GM21576 (cell line): ENCODE measurements at regions not wholly inside any gene's neighbourhood (a gene's known extent, or its start where the extent isn't known, plus 50 kb on each side); places are given as distances from the start of the nearest gene placed in this dataset.
"Not testable (repeated sequence)": the region's sequence is repeated elsewhere in the genome, so short reads cannot be mapped to it uniquely, and the experiment has no call there.

ENCODE experiments used
- ATAC-seq: cut with Tn5 transposase; IDR thresholded peaks from one replicate; pipeline ENCODE4 v1.9.1; 2021; ENCODE audit warnings: mild to moderate bottlenecking, moderate library complexity; ENCODE audit not compliant: unreplicated experiment

DNA sequence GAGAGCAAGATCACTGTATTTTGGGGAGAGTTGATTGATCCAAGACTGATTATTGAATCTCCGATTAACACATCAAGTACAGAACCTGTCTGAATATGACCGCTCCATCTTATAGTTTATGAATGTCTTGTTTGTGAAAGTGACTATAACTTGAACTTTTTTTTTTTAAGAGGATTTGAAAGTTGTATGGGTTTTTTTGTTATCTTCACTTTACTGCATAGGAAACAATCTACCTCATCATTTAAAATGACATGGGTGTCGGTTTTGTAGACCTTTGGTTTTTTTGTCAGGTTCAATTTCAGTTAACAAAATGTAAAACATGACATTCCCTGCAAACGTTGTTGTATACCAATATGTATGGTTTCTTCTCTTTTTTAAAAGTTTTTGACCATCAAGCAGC is 103.0 kb upstream of the NUDT6 start:
- no peak for ATAC-seq

DNA sequence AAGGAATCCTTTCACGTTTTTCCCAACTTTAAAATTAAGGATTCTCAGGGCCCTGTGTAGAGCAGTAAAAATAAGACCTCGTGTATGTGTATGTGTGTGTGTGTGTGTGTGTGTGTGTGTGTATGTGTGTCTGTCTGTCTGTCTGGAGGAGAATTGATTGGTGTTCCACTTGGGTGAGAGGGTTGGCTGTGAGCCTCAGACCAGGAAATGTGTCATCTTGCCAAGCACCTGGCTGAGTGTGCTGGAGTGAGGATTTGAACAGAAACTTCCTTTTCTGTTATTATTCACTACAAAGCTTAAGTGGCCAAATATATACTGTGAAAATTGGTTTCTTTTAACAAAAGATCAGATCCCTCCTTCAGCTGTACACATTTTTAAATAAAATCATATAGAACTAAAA is 103.6 kb upstream of the NUDT6 start:
- ATAC-seq = not testable (repeated sequence)

GRCh38 chr4:123031664-123032063 is 109.3 kb upstream of the NUDT6 start:
- no peak for ATAC-seq

DNA sequence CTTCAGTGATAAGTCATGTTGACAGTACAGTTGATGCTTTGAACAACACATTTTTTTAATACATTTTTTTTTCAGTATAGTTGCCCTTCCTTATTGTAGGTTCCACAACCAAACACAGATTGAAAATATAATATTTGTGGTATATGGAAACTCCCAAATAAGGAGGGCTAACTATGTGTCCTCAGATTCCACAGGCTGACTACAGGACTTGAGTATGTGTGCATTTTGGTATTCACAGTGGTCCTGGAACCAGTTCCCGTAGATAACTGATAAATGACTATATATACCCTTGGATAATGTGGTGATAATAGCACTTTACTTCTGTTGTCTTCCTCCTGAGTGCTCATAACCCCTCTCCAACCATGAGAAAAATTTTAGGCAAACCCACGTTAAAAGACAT is 111.6 kb upstream of the NUDT6 start:
- ATAC-seq = no peak

- no peak for ATAC-seq
Measured at GRCh38 chr4:123035239-123035638, 112.8 kb upstream of the NUDT6 start.

DNA sequence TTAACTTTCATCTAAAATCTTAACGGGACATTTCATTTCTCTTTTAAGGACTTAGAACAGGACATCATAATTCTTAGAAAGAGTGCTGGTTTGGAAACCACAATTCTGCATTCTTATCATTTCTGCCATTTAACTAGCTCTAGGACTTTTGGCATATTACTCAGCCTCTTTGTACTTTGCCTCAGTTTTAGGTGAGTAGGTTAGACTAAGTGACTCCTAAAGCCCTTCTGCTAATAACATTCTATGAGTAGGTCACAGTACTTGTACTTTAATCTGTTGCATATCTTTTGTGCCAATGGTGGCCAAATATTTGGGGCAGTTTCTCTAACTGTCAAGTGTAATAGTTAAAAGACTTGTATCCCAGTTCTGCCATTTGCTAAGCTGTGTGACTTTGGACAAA is 115.4 kb upstream of the NUDT6 start:
- no peak for ATAC-seq

GRCh38 chr4:123042095-123042494 is 119.7 kb upstream of the NUDT6 start:
- no peak for ATAC-seq

- no peak for ATAC-seq
Measured at GRCh38 chr4:123043013-123043412, 120.6 kb upstream of the NUDT6 start.

DNA sequence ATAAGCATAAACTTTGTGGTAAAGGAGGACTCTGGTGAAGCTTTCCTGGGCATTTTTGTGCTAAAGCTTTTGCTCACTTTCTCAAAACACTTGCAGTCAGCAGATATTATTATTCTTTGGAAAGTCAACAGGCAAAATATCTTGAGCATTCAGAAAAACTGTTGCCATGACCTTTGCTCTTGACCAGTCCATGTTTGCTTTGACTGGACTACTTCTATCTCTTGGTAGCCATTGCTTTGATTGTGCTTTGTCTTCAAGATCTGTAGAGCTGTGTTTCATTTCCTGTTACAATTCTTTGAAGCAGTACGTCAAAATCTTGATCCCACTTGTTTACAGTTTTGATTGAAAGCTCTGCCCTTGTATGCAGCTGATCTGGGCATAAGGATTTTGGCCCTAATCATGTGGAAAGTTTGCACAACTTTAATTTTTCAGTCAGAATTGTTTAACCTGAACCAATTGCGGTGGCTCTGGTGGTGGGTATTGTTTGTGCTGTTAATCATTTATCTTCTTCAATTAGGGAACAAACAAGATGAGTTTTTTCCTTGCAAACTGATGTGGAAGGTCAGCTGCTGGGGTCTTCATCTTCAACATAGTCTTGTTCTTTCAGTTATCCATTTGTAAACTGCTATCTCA is 121.5 kb upstream of the NUDT6 start:
- no peak for ATAC-seq

GRCh38 chr4:123046096-123046495 is 123.7 kb upstream of the NUDT6 start:
- ATAC-seq = no peak

- no peak for ATAC-seq
Measured at GRCh38 chr4:123050018-123050417, 127.6 kb upstream of the NUDT6 start.

- no peak for ATAC-seq
Measured at GRCh38 chr4:123052007-123052406, 129.6 kb upstream of the NUDT6 start.

- ATAC-seq = no peak
Measured at GRCh38 chr4:123055943-123056342, 133.5 kb upstream of the NUDT6 start.

DNA sequence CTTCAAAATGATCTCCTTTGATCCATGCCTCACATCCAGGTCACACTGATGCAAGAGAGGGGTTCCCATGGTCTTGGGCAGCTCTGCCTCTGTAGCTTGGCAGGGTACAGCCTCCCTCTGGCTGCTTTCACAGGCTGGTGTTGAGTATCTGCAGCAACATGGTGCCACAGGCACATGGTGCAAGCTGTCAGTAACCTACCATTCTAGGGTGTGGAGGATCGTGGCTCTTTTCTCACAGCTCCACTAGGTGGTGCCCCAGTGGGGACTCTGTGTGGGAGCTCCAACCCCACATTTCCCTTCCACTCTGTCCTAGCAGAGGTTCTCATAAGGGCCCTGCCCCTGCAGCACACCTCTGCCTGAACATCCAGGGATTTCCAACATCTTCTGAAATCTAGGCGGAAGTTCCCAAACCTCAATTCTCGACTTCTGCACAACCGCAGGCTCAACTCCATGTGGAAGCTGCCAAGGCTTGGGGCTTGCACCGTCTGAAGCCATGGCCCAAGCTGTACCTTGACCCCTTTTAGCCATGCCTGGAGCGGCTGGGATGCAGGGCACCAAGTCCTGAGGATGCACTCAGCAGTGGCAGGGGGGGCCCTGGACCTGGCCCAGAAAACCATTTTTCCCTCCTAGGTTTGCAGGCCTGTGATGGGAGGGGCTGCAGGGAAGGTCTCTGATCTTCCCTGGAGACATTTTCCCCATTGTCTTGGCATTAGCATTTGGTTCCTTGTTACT is 137.8 kb upstream of the NUDT6 start:
- no peak for ATAC-seq

GRCh38 chr4:123064390-123064789 is 142.0 kb upstream of the NUDT6 start:
- no peak for ATAC-seq

DNA sequence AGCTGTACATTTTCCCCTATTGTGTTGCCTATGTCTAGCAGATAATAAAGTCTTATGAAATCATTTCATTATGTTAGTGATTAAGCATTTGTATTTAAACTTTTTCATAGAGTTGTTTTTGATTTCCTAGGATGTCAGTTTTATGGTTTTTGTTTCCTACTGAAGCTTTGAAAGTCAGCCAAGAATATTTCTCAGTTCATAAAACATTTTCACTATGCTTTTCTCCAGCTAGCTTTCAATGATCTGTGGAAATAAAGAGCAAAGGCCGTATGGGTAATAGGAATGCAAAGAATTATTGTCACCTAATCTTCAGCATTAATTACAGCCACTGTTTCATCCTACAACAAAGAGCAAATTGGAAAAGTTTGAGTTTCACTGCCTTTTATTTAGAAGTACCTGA is 145.7 kb upstream of the NUDT6 start:
- no peak for ATAC-seq

DNA sequence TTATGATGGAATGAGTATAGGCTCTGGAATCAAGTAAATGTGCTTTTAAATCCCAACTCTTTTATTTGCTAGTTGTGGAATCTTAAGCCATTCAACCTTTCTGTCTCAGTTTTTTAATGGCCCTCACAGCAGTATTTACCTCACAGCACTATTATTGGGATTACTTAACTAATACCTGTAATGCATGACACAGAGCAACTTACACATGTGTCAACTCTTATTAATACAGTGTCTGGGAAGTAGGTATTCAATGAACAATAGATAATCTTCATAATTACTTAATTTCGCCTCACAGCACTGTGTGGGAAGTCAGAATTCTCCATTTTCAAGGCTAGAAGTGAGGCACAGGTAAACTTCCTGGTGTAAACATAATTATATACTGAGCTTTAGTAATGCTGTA is 149.7 kb upstream of the NUDT6 start:
- ATAC-seq = no peak

GRCh38 chr4:123073650-123074049 is 151.3 kb upstream of the NUDT6 start:
- no peak for ATAC-seq

- ATAC-seq = no peak
Measured at GRCh38 chr4:123077330-123077729, 154.9 kb upstream of the NUDT6 start.

- no peak for ATAC-seq
Measured at GRCh38 chr4:123081971-123082370, 159.6 kb upstream of the NUDT6 start.

- ATAC-seq = no peak
Measured at GRCh38 chr4:123083646-123084045, 161.2 kb upstream of the NUDT6 start.

- ATAC-seq = no peak
Measured at GRCh38 chr4:123088501-123088900, 166.1 kb upstream of the NUDT6 start.

DNA sequence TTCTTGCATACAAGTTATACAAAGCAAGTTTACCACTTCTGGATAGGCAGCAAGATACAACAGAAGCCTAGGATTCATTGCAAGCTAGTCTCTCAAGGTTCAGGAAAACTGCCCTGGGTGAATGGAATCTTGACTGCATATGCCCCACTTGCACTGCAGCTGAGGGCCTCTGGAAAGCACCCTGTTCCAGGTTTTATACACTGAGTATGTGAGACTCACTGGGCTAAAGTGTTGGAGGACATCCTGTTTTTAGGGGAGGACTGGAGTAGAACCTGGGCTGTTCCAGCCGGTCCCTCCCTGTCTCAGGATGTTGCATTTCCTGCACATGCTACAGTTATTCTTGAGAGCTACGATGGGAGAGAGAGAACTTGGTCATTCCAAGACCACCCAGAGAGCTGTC is 168.5 kb upstream of the NUDT6 start:
- no peak for ATAC-seq
